Activated CD4-positive, alpha-beta T cell treated with anti-CD3 and anti-CD28 coated beads for 1 hour (primary cell): ENCODE measurements at regions not wholly inside any gene's neighbourhood (a gene's known extent, or its start where the extent isn't known, plus 50 kb on each side); places are given as distances from the start of the nearest gene placed in this dataset.
"Not testable (repeated sequence)": the region's sequence is repeated elsewhere in the genome, so short reads cannot be mapped to it uniquely, and the experiment has no call there.

Source experiments
- DNase-seq: peaks from one replicate; pipeline ENCODE4 v3.0.0-alpha.2; 2020

DNA sequence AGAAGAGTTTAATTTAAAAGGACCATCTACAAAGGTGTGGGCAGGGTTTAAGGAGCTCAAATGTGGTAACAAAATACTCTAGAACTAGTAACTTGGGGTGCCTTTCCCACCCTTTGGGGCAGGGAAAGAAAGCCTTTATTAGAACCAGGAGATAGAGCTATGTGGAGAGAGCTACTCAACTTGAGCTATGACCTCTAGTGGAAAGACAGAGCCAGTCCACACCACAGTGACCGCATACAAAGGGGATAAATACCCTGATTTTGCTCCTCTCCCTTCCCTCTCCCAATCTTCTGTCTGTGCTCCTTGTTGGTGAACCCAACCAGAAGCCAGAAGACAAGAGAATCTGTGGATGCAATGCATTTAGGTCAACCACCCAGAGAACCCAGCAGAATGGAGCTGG is 54.4 kb upstream of the JAK1 start:
- no peak for DNase-seq

DNA sequence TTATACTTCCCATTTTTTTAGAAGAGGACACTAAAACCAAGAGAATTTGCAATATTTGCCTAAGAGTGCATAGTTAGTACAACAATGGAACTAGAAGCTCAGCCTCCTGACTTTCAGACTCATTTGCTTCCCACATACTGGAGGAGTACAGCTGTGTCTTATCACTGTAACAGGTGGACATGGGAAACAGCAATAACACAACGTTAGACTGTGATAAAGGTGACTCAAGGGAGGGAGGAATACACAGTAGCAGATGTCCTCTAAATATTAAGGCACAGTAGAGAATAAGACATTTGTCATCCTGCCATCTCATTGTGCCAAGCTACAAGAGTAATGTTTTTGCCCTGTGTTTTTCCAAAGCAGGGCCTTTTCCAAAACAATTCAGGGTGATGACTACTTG is 55.4 kb upstream of the JAK1 start:
- DNase-seq, result no peak

DNA sequence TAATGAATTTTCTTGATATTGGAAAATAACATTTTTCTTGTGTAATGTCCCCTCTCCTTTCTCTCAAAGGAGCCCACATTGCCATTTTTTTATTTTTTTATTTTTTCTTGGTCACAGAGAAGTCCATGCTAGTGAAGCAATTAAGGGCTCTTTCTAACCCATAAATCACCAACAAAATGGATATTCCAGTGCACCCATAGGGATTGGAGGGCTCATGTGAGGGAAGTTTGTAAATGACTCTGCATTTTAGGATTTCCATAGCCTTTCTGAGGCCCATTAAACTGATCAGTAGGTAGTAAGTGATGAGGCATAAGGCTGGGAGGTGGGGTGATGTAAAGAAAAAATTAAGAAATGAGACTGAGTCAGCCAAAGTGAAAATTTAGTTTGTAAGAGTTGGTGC is 55.9 kb upstream of the JAK1 start:
- no peak for DNase-seq

DNA sequence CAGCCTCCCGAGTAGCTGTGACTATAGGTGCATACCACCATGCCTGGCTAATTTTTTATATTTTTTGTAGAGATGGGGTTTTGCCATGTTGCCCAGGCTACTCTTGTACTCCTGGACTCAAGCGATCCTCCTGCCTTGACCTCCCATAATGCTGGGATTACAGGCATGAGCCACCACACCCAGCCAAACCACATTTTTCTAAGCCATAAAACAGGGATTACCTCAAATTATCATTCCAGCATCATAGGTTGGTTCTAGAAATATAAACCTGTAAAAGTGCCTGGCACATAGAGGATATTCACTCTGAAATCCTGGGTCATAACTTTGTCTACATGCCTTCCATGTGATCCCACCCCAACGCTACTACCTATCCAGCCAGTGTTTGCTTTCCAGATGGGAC is 59.4 kb upstream of the JAK1 start:
- no peak for DNase-seq

DNA sequence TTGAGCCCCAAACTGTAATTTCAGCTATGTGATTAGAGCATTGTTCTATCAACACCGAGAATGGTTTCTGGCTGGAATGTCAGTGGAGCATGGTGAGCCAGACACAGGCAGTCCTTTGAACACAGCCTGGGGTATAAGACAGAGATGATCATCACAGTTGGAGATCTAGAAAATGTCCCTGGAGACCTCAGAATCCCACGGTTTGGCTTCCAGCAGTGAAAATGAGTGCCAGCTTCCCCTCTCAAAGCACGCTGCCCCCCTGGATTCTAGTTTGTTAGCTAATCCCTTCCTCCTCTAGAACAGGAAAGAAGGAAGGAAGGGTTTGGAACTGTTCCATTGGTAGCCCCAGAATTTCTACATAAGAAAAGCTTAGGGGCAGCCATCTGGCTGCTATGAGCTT is 59.9 kb upstream of the JAK1 start:
- no peak for DNase-seq

DNA sequence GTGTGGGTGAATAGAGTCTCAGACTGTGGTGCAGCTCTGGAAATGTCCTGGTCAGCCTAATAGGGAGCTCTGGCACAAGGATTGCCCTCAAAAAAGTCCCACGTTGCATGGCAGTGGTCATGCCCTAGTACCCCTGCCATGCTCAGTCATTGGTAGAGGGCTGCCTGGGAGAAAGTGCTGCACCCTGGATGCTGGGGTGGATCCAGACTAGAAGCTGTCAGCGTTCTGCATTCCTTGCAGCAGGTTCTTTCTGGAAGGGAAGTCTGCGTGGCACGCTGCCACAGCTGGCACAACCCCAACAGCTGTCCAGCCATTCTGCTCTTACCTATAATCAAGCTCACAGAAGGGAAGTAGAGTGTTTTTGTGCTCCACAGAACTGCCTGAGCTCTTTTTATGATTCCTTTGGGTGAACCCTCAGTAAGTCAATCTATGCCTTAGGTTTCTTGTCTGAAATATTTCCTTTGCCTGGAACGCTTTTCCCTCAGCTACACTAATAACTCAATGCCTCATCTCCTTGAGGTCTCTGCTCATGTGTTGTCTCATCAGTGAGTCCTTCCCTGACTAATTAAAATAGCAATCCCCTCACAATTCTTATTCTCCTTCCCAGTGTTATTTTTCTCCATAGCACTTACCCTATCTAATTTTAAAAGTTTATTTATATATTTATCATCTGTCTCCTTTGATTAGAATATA is 61.5 kb upstream of the JAK1 start:
- DNase-seq, result no peak

DNA sequence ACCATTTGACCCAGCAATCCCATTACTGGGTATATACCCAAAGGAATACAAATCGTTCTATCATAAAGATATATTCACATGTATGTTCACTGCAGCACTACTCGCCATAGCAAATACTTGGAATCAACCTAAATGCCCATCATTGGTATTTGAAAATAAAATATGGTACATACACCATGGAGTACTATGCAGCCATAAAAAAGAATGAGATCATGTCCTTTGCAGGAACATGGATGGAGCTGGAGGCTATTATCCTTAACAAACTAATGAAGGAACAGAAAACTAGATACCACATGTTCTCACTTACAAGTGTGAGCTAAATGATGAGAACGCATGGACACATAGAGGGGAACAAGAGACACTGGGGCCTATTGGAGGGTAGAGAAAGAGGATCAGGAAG is 63.1 kb upstream of the JAK1 start:
- not testable (repeated sequence) for DNase-seq

DNA sequence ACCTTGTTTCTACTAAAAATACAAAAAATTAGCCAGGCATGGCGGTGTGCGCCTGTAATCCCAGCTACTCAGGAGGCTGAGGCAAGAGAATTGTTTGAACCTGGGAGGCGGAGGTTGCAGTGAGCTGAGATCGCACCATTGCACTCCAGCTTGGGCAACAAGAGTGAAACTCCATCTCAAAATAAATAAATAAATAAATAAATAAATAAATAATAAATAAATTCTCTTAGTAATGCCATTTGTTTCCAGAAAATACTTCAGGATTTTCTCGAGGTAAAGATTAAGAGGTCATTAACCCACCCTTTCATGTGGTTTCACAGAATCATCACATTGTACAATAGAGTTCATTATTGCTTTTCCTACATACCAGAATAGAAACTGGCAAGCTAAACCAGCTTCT is 68.5 kb upstream of the JAK1 start:
- DNase-seq, result not testable (repeated sequence)

DNA sequence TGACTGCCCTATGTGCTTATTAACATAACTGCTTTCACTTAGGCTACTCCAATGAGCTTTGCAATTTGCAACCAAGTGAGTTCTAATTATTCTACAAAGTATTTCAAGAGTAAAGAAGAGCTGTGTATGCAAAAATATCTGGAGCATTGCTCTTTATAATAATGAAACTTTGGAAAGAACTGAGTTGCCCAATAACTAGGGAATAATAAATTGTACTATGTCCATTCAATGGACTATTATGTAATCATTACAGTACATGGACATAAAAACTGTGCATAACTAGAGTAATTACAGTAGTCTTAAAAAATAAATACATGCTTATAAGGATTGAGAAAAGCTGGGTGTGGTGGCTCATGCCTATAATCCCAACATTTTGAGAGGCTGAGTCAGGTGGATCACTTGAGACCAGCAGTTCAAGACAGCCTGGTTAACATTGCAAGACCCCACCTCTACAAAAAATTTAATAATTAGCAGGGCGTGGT is 70.3 kb upstream of the JAK1 start:
- no peak for DNase-seq

DNA sequence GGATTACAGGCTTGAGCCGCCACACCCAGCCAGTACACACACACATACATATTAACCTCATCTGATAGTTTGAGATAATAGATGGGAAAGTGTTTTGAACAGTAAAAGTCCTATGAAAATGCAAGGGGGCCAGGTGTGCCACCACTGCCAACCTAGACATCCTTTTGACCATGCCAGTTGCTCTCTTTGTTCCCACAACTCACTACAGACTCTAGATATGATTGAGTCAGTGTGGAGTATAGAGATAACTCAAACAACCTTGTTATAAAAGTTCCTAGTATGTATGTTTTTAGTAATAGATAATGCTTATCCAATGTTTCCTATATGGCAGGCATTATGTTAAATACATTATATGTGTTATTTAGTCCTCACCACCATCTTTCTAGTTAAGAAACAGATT is 72.7 kb upstream of the JAK1 start:
- DNase-seq, result no peak

DNA sequence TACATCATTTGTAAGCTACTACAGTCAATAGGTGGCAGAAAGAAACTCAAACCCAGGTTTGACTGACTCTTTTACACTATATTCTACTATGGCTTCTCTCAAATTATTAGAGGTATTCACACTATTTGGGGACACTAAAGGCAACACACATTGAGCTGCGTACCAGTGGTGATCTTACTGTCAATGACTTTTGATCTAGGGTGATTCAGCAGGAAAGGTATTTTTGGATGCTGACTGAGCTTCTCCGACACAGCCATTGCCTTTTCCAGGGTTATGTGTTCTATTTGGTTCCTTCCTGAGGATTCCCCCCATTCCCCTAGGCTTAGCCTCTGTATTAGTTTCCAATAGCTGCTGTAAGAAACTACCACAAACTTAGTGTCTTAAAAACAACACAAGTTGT is 73.2 kb upstream of the JAK1 start:
- DNase-seq, result no peak

DNA sequence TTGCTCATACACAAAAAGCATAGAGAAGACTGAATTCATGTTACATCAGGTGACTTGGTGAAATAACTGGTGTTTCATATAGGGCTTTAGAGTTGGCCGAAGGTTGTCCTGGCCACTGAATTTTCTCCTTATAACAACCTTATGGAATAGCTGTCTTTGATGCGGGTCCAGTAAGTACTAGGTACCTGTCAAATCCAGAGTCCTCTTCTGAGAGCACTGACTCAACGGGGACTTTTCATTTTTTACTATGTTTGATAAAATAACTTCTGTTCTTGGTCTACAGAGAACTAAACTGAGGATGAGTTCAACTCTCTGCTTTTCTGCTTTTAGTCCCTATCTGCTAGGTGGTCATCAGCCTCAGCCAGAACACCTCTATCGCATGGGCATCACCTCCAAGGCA is 76.1 kb upstream of the JAK1 start:
- no peak for DNase-seq

DNA sequence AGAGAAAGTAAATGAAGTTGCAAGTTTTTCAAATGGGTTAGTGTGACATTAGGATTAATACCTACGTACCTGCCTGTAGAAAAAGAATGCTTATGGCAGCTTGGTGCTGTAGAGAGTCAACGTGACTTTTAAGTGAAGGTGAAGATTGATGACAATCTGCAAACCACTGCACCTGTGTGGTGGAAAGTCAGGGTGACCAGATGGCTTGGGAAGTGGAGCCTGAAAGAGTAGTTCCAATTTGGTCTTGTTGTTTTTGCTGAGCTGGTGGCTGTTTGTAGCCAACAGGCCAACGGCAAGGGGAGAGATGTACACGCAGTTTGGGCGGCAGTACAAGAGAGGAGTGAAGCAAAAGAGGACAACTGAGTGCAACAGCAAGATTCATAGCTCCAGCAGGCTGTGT is 78.1 kb upstream of the JAK1 start:
- no peak for DNase-seq

DNA sequence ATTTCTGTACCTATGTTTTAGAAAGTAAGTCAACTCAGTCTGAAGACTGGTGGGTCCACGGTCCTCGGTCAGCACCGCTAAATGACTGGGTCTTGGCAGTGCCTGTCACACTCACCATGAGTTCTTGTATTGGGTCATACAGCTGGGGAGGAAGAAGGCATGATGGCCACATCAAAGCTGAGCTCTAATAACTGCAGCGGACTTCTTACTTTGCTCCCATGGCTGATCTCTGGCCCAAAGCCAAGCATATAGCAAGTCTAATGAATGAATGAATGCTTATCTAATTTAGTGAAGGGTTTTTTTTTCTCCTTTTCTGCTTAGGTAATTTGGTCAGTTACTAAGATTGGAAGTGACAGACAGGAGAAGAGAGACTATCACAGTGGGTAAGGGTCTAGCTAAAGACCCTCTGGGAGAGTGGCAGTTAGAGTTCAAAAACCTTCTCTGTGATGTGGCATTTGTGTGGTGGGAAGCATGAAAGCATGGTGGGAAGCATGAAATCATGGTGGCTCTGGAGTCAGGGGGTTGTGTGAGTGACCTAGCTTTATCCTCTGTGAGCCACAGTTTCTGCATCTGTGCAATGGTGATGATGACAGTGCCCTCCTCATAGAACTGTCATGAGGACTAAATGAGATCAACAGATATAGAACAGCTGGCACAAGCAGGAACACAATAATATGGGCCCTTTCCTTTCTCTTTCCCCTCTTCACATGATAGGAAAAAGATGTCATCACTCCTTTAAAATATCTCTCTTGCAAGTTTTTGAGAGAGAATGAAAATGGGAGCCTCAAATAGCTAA is 78.9 kb upstream of the JAK1 start:
- DNase-seq, result no peak

DNA sequence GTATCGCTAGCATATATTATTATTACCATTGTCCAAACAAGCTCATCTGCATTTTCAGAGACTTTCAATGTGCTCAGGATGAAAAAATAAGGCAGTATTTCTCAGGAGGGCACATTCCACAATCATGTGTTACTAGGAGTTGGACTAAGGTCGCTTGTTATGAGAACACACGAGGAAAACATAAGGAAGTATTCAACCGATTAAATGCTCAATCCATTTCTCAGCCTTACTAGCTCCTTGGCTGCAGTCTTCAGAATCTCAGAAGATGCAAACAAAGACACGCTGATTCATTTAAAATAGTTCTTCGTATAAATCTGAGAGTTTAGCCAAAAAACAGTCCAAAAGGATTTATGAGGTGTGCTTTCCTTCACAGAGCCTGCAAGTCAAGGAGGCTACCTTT is 82.0 kb upstream of the JAK1 start:
- DNase-seq, result no peak

DNA sequence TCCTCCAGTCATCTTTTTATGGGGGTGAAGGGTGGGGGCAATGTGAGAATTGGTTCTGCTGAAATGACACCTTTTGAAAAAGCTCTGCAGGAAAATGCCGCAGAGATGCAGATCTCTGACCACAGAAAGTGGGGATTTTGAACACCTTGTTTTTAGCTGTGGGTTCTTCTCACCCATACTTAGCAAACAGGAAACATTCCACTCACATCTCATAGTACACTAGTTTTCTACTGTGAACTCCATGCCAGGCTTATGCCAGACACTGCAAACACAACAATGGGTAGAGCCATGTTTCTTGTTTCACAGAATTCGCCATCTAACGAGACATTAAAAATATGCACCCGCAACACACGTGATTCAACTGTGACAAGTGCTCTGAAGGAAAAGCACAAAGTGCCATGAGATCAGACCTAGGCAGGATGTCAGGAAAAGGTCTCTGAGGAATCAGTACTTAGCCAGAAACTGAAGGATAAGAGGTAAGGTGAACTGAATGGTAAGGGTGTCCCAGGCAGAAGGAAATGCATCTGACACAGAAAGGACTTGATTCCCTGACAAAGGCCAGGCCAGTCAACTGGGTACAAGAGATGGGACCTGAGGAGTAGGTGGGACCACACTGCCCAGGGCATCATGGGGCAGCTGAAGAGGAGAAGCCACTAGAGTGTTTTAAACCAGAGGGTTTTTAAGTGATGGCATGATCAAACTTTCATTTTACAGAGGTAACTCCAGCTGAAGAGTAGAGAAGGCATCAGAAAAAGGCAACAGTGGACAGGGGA is 83.8 kb upstream of the JAK1 start:
- no peak for DNase-seq

DNA sequence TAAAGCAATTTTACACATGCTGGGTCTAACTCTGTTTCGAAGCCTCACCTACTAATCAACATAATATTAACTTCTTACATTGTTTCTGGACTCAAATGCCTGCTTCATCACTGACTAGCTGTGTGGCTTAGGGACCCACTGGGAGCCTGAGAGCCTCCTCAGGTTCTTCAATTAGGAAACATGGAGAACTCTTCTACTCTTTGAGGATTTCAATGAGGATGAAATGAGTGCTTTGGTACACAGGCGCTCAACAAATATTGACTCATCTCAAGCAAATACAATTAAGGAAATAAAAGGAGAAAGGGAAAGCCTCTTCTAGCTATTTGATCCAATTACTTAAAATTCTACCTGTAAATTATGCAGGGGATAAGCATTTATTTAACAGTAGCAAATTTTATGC is 84.4 kb upstream of the JAK1 start:
- DNase-seq, result no peak

DNA sequence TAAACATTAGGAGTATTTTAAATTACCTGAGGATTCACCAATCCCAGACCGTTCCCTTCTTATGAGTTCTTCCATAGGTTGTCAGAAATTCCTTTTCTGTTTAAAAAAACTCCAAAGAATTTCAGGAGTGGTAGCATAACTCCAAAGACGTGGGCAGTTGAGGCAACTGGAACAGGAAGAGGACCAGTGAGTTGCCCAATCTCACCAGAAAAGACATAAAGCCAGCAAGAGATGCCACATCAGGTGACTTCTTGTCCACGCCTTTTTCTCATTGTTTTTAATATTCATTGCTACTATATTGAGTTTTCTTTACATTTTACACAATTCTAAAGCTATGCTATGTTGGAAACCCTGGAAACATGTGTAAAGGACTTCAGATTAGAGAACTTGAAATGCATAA is 88.1 kb upstream of the JAK1 start:
- no peak for DNase-seq

DNA sequence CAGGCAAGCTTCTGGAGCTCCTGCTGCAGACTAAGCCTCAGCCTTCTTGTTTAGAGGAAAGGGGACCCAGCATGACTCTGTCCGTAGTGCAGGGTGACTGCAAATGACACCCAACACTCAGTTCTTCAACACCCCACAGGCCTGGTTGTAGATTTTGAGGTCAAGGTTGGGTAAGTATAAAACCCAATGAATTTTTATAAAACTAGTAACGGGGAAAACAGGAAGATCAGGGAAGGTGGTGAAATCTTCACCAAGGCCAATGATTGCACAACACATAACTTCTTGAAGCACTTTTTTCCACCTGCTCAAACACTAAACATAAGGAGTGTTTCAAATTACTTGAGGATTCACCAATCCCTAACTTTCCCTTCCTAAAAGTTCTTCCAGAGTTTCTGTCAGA is 89.4 kb upstream of the JAK1 start:
- DNase-seq, result no peak

DNA sequence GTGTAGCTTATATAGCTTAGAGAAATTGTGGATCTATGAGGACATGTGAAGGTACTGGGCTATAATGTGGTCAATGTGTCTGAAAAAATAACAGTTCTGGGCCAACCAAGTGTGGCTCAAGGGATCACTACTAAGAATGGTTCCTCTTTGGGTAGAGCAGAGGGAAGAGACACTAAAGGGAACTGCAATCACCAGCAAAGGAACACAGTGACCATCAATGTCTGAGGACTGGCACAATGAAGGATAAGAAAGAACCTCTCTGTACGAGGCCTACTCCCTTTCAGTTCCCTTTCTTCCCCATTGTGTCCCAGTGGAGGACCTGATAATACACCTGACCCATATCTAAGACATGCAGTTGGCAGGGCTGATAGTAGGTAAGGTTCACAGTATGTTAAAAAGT is 89.9 kb upstream of the JAK1 start:
- DNase-seq, result no peak

DNA sequence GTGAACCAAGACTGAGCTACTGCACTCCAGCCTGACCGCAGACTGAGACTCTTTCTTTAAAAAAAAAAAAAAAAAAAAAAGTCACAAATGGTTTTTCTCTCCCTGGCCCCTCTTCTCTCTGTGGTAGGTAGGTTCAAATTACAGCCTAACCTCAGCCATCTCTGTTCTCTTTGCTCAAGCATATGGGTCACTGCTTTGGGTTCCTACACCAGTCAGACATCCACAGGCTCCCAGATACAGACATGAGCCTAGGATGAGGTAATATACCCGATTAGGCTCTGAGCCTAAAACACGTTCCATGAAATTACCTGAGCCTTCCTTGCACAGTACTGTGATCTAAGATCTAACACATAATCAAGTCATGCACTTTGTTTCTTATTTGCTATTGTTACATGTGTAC is 90.5 kb upstream of the JAK1 start:
- DNase-seq, result no peak

DNA sequence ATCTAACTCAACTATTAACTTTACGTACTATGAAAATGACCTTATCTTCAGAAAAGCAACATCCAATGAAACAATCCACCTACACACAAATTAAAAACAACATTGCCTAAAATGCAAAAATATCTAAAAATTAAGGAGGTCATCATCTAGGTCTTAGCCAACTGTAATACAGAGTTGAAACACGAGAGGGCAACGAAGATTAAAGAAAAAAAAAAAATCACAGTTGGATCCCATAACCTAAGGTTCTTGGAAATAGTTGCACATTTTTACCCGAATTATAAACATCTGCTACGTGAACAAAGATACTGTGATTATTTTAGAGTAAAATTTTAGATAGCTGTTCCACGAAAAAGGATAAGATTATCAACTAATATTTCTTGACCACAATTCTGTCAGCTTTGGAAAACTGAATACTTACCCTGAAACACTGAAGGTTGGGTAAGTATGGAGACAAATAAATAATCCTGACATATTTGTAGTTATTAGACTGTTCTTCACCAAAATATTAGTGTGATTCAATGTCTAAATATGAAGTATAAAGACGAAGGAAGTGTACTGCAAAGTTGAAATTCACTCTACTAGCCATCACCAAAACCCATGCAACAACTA is 88.0 kb upstream of the AK4 start:
- DNase-seq, result no peak

DNA sequence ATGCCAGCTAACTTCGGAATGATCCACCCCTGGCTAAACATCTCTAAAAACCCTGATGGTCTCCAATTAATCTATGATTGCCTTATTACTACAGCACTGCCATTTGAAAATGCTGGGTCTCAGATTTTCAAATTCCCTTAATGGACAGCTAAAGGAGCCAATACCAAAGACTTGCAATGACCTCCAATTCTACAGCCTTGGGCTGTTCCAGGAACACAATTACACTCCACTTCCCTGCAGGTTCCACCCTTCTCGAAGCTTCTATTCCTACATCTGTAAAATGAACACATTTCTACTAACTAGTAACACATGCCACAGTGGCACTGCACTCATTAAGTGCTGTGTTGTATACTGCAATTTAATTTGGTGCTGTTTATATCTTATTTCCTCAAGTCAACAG is 85.7 kb upstream of the AK4 start:
- DNase-seq, result no peak

DNA sequence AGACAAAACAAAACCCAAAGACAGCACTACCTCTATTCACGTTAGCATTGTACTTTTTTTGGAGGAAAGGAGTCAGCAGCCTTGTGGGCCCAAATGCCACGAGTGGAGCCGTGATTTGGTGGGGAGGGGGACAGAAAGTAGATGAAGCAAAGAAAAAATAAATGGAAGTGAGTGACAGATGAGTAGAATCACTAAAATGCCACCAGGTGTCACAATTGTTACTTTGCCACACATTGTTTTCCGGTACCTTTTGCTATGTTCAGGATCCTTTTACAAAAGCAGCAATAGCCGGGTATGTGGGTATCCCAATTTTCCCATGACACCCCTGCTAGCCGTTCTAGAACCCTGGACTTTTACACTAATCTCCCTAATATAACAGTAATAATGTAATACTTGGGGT is 85.0 kb upstream of the AK4 start:
- no peak for DNase-seq
